Amniotic epithelial cell (primary cell): ENCODE measurements at regions not wholly inside any gene's neighbourhood (a gene's known extent, or its start where the extent isn't known, plus 50 kb on each side); places are given as distances from the start of the nearest gene placed in this dataset.
"Not testable (repeated sequence)": the region's sequence is repeated elsewhere in the genome, so short reads cannot be mapped to it uniquely, and the experiment has no call there.

ENCODE experiments used
- DNase-seq: peaks from one replicate; pipeline ENCODE4 v3.0.0-alpha.2; 2010; ENCODE audit warnings: low read depth

DNA sequence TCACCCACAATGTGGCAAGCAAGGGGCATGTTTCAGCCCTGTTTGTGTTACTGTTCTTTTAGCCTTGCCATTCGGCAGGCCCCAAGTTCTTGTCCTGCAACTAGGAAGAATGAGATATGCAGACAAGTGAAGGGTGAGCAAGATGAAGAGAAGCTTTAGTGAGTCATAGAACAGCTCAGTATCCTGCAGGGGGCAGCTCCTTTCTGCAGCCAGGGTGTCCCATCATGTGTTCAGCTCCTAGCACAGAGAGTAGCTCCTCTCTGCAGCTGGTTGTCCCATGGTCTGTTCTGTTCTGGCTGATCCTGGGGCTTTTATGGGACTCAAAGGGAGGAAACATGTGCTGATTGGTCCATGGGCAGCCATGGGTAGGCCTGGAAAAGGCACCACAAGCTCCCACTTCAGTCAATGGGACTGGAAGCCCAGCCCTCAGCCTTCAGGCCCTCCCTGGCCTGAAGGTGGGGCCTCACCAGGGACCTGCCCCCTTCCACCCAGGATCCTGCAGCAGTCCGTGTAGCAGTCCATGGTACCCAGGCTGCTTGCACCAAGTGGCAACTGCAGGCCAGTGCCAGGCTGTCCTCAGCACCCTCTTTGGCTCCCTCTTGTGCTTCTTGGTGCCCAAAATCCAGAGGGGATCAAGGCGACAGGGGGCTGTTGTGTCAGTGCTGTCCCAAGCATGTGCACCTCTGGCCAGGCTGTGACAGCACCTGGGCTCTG is 326.4 kb downstream of the NR4A2 start:
- peak; percentile 8 for DNase-seq

DNA sequence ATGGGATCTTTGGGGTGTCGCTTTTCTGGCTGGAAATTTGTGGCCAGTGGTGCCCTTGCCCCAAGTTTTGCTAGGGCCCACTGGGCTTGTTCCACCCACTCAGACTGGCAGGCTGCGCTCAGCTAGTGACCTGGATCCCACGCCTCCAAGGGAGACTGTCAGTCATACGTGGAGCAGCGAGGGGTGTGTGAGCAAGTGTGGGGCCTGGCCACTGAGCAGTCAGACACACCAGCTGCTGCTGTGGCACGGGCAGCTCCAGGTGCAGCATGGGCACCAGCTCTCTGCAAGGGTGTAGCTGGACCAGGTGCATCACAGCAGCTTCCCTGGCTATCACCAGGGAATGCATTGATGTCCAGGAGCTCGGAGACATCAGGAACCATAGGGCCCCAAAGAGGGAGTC is 327.0 kb downstream of the NR4A2 start:
- no peak for DNase-seq

DNA sequence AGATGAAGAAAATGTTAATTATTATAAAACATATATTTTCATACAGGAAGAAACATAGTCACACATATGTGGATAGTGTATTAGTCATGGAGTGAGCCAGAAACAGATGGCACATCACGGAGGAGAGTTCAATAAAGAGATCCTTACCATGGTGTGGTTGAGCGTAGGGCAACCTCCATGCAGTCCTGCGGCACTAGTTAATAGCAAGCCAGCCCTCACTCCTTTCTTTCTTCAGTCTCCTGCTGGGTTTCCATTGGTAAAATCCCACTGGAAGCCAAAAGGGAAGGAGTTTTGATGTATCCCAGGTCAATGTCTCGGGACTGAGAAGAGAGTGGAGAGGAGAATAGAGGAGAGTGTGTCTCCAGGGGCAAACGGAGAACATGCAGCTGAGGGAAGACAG is 328.1 kb downstream of the NR4A2 start:
- DNase-seq, result no peak

DNA sequence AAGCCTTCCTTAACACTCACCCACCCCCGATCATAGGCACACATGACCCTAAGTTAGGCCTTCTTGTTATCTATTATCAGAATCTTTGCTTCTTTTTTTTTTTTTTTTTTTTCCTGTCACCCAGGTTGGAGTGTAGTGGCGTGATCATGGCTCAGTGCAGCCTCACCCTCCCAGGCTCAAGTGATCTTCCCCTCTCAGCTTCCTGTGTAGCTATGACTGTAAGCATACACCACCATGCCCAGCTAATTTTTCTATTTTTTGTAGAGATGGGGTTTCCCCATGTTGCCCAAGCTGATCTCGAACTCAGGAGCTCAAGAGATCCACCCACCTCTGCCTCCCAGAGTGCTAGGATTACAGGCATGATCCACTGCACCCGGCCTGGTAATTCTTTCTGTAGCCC is 328.7 kb downstream of the NR4A2 start:
- no peak for DNase-seq

DNA sequence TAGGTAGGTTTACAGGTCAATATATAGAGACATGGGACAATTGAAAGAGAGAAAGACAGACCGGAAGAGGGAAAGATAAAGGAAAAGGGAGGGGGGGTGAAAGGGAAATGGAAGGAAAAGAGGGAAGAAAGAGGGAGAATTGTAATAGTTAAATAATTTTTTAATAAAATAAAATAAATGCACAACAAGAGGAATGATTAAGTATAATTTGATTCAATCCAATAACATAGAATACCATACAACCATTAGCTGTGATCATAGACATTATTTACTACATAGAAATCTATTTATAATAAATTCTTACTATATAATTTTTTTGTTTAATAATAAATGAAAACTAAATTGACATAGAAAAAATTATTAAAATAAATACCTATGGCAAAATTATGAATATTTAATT is 330.7 kb downstream of the NR4A2 start:
- no peak for DNase-seq

DNA sequence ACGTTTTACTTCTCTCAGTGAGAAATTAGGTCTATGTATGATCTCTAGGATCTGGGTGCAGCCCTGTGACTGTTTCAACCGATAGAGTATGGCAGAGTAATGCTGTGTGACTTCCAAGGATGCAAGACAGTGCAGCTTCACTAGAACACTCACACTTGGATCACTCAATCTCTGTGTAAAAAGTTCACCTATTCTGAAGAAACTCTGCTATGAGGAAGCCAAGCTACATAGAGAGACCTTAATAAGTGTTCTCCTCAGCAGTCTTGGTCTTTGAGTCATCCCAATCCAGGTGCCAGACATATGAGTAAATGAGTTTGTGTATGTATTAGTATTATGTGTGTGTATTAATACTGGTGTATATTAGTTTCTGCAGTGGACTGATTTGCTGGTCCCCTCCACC is 335.0 kb downstream of the NR4A2 start:
- DNase-seq, result no peak

DNA sequence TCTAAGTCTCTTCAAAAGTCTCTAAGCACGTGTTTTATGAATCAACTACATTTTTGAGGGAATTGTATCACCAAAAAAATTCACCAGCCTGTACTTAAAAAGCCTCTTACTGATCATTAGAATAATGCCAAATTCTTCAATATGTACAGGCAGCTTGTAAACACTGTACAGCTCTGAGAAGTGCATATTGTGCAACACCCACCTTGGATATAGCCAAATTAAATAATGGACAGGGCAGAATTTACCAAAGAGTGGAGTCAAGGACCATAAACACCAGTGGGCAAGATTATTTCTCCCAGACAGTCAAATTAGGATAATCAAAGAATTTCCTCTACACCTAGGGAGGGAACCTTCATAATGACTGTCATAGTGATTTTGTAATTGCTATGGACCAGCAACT is 338.2 kb downstream of the NR4A2 start:
- DNase-seq, result no peak

DNA sequence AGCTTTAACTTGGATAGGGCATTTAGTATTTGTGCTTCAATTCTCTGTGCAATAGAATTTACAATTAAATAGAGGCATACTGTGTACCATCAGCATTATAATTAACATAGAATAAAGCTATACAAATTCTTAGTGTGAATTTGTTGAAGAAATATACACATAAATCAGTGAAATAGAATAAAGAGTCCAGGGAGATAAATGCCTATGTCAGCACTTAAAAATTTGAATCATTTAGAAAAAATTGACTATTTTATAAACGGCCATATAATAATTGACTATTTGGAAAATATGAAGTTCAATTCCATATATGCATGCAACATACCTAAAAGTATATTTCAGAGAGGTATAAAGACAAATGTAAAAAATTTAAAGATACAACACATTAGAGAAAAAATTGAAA is 348.7 kb downstream of the NR4A2 start:
- no peak for DNase-seq

DNA sequence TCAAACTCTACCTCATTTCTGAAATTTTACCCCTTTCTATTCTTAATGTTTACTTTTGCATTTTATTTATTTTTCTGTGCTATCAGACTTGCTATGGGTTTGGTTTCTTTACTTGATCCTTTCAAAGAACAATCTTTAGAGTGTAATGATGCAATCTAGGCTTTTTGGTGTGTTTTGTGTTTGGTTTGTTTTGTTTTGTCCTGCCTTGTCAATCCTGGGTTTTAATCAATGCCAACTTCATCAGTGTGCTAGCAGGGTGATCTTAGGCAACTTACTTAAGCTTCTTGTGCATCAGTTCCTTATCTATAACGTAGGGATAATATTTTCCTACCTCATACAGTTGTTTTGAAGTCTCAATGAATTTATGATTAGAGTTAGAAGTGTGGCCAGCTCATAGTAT is 350.4 kb downstream of the NR4A2 start:
- DNase-seq, result no peak

DNA sequence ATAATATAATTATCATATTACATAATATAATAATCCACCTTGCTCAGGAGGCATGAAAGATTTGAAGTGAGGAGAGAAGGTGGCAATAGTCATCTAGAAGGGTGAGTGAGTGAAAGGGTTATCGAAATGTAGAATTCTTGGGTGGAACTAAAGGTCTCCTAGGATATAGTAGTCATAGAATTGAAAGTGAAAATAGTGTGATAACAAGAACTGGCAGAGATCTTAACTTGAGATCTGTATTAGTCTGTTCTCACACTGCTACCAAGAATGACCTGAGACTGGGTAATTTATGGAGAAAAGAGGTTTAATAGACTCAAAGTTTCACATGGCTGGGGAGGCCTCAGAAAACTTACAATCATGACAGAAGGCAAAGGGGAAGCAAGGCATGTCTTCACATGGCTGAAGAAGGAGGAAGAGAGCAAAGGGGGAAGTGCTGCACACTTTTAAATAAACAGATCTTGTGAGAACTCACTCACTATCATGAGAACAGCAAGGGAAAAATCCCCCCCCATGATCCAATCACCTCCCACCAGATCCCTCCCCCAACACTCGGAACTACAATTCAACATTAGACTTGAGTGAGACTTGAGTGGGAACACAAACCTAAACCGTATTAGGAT is 351.5 kb downstream of the NR4A2 start:
- no peak for DNase-seq

DNA sequence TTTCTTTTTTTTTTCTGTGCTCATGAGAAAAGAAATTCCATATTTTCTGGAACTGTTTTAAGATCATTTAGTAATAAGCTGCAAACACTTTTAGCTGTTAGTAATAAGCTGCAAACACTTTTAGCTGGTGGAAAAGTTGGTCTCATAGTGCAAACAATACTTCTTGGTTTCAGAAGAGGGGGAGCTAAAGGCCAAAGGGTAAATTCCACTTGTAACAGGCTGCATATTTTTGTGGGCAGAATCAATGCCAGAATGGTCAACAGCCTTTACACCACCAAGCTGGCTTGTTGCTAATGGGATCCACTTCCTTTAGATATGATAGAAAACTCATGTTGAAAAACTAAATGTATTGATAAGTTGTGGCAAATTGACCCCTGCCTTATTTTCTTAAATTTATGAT is 356.8 kb downstream of the NR4A2 start:
- peak; percentile 1 for DNase-seq

DNA sequence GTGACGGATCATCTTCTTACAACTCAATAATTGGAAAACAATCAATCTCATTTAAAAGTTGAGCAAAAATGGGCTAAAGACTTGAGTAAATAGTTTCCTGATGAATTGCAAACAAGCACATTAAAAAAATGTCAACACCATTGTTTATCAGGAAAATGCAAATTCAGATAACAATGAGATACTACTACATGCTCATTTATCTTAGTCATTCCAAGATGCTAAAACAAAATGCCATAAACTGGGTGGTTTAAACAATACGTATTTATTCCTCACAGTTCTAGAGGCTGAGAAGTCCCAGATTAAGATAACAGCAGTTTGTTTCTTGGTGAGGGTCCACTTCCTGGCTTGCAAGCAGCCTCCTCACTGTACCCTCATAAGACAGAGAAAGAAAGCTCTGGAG is 359.6 kb downstream of the NR4A2 start:
- no peak for DNase-seq

DNA sequence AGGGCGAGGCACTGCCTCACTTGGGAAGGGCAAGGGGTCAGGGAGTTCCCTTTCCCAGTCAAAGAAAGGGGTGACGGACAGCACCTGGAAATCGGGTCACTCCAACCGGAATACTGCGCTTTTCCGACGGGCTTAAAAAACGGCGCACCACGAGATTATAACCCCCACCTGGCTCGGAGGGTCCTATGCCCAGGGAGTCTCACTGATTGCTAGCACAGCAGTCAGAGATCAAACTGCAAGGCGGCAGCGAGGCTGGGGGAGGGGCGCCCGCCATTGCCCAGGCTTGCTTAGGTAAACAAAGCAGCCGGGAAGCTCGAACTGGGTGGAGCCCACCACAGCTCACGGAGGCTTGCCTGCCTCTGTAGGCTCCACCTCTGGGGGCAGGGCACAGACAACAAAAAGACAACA is 366.5 kb downstream of the NR4A2 start:
- not testable (repeated sequence) for DNase-seq

DNA sequence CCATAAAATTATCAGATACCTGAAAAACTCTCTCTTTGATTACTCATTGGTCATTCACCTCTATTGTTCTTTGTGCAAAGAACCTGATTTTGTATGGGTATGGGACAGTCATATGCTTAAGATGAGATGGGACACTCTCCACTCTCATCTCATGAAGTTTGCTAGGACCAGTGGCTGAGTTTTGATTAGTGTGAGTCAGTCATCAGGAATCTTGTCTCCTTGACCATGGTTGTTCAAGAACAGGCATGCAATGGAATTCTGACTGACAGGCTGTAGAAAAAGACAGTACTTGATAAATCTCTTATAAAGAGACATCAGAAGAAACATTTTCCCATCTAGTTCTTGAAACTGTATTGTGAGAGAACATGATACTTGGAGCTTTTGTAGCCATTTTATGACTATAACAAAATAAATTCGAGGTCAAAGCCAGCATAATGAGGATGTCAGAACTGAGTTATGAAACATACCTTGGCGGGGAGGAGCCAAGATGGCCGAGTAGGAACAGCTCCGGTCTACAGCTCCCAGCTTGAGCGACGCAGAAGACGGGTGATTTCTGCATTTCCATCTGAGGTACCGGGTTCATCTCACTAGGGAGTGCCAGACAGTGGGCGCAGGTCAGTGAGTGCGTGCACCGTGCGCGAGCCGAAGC is 367.0 kb downstream of the NR4A2 start:
- DNase-seq, result no peak

DNA sequence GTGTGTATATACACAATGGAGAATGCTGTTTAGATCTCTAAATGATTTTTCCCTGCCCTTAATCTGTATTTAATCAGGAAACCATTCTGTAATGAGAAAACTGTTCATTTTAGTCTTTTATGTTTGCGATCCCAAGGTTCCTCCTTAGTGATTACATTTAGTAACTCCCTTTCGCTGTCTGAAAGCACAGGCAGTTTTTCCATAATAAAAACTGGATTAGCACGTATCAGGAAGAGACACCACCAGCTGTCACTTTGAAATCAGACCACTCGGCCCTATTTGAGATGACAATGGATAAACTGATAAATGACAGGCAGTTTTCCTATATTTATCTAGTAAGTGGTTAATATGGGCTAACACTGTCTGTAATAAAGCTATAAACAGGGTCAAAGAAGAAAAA is 370.9 kb downstream of the NR4A2 start:
- no peak for DNase-seq

DNA sequence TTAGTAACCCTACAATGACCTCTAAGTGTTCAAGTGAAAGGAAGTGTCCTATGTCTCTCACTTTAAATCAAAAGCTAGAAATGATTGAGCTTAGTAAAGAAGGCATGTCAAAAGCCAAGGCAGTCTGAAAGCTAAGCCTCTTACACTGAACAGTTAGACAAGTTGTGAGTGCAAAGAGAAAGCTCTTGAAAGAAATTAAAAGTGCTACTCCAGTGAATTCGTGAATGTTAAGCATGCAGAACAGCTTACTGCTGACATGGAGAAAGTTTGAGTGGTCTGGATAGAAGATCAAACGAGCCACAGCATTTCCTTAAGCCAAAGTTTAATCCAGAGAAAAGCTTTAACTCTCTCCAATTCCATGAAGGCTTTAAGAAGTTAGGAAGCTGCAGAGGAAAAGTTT is 373.7 kb downstream of the NR4A2 start:
- no peak for DNase-seq

DNA sequence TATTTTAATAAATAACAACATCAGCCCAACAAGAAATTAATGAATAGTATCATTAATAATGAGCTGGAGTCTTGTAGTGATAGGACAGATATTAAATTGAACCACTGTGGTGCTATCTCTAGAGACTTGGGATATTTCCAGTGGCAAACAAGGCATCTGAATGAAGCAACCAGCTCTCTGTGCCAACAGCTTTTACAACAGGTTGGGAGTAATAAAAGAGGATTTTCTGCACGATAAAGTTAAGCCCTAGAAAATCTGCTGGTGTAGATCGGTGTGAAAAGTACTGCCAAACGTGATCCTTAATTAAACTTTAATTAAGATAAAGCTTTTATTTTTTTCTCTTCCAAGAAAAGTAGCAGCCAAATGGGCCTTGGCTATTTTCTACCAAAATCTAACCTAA is 385.5 kb downstream of the NR4A2 start:
- no peak for DNase-seq

DNA sequence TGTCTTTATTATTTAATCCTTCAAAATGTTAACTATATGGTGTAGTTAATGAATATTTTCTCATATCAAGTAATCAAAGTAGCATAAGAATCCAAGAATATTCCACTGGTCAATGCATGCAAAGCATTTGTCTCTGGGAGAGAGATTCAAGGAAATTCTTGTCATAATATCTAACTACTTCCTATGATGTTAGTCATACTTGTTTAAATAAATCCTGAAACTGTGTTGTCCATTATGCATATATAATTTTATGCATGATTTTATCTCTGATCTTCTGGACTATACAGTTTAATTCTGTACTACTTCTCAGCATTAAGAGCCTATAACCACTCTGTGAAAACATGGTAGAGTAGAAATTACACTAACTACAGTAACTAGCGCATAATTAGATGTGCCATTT is 388.3 kb downstream of the NR4A2 start:
- DNase-seq, result no peak

DNA sequence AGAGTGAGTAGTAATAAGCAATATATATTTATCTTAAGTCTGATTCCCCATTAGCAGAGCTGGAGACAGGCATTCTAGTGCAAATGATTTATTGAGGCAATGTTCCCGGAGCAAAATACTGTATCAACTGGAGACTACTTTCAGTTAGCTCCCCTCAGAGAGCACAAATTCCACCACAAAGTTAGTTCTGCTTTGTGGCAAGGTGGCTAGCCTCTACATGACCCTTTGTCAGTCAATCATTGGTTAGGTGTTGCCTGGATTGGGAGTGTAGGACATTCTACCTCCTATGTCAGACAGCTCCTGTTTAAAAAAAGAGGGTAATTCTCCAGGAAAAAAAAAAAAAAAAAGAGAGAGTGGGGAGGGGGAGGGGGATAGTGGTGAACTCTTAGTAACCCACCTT is 402.2 kb downstream of the NR4A2 start:
- no peak for DNase-seq

DNA sequence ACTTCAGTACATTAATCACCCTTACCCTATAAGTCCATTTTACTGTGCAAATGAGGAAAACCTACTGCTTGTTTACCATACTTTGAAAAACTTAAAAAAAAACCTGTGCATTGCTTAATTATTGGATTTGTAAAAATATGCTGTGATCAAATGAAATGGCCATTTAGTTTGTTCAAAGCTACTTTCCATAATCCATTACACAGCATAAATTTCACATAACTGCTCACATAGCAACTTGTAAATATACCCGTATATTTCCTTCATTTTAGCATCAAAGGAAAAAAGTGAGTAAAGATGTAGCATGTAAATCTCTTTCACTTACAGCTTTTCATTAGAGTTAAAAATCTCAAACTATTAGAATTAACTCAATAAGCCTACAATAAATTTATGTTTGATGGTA is 415.1 kb downstream of the NR4A2 start:
- no peak for DNase-seq

DNA sequence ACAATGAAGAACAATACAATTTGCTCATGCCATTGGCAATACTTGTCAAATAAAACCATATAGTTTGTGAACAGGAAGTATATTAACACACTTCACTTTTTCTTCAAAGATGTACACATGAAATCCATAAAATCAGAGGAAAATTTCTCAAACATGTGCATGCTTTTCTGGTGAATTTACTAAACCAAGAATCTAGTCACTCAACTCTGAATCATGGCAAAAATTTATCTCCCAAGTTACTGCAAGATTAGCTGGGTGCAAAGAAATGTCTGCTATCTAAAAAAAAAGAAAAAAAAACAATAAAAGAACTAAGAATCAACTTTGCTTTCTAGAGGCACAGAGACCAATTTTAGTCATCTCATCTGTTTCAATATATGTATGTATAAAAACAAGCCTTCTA is 419.2 kb downstream of the NR4A2 start:
- DNase-seq, result no peak

DNA sequence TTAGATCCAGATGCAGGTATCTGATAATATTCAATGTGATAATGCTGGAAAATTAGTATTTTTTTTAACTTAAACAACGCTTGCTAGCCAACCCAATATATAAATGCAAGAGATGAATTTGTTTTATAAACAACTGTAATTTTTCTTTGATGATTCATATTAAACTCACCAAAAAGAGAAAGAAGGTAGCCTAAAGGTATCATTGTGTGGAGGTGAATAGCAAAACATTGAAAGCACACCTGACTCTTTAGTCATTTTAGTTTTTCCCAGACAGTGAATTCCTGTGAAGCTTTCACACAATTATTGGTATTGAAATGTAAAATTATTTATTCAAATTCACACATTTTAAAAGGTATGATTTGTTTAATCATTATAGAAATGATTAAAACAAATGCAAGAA is 424.0 kb downstream of the NR4A2 start:
- no peak for DNase-seq

DNA sequence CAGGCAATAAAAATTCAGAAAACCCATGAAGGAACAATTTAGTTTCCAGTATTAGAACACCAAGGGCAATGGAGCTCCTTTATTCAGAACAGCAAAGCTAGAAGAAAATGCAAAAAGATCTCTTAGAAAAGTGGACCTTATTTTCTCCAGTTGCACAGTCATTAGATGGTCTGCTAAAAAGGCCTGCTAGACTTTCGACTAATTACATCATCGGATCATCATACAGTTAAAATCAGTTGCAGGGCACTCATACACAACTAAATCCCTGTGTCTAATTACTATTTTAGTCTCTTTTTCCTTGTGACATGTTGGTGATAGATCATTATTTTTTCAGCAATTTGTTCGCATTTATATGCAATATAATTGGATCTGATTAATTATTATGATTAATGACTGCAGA is 425.3 kb downstream of the NR4A2 start:
- DNase-seq, result no peak

DNA sequence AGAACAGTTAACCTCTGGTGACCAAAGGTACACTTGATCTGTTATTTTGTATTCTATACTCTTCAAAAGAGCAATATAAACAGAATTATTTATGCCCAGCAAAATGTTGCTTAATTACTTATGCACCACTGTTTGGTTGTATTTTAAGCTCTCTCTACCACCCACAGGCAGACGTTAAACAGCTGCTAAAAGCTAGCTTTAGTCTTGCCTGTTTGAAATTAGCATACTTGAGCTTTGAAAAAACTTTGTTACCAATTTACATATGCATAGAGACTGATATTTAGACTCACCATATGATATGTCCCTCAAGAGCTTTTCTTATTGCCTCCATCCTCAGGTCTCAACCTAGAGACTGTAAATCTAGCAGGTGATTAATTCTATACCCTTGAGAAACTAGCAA is 426.9 kb downstream of the NR4A2 start:
- DNase-seq, result no peak
